SK-N-SH (cell line): ENCODE measurements at regions not wholly inside any gene's neighbourhood (a gene's known extent, or its start where the extent isn't known, plus 50 kb on each side); places are given as distances from the start of the nearest gene placed in this dataset.

Experiments used
- CTCF ChIA-PET: fragments of 300-600, 350-600 bp; formaldehyde crosslinking; extraction: SDS; loops from one replicate; lab custom pipeline; 2021; lab: Yijun Ruan, JAX
- POLR2A ChIA-PET: fragments of 350-600 bp; sonication (Branson Sonifier 250); formaldehyde crosslinking; extraction: SDS; loops from one replicate; lab custom pipeline; 2020; ENCODE audit warnings: antibody characterized with exemption, inconsistent platforms; lab: Yijun Ruan, JAX
- DNase-seq: peaks from one replicate; pipeline ENCODE4 v3.0.0; 2012
- H2AFZ ChIP-seq: fragments of 200-600 bp; sonication (generic); 2 replicates; pipeline ENCODE4 v1.8.1; 2016; ENCODE audit warnings: antibody characterized with exemption, mild to moderate bottlenecking, low read depth
- H3F3A ChIP-seq: fragments of 200-600 bp; sonication (generic); replicated peaks from 2 replicates; pipeline ENCODE3; 2016; ENCODE audit warnings: antibody characterized with exemption, mild to moderate bottlenecking; ENCODE audit not compliant: insufficient read depth
- H3K27ac ChIP-seq, 2 experiments: fragments of 200-500 bp in 1 of 2; fragments of 200-600 bp in 1 of 2; sonication (Bioruptor generic) in 1 of 2; sonication (generic), shearing (Covaris generic) in 1 of 2; 2 replicates each; pipeline versions ENCODE4 v1.5.1 to v1.6.1; 2014 to 2016; ENCODE audit warnings: low read depth in 2 of 2, inconsistent platforms in 1 of 2, low read length in 1 of 2, mild to moderate bottlenecking in 1 of 2, mixed read lengths in 1 of 2
- H3K27me3 ChIP-seq: fragments of 200-600 bp; sonication (generic), shearing (Covaris generic); 2 replicates; pipeline ENCODE4 v1.6.1; 2016; ENCODE audit warnings: mixed run types; ENCODE audit not compliant: insufficient read depth
- H3K36me3 ChIP-seq, 2 experiments: fragments of 200-500 bp in 1 of 2; fragments of 200-600 bp in 1 of 2; sonication (Bioruptor generic) in 1 of 2; sonication (generic) in 1 of 2; replicated peaks in 1 of 2; 2 replicates each; pipeline versions ENCODE3 to v1.5.1; 2014 to 2016; ENCODE audit warnings: low read length in 1 of 2, mild to moderate bottlenecking in 1 of 2; ENCODE audit not compliant: insufficient read depth in 2 of 2, control insufficient read depth in 1 of 2
- H3K4me1 ChIP-seq, 2 experiments: fragments of 200-500 bp in 1 of 2; fragments of 200-600 bp in 1 of 2; sonication (Bioruptor generic) in 1 of 2; sonication (generic), shearing (Covaris generic) in 1 of 2; 2 replicates each; pipeline versions ENCODE4 v1.5.1 to v1.6.1; 2014 to 2016; ENCODE audit warnings: low read depth in 1 of 2, low read length in 1 of 2, mixed run types in 1 of 2; ENCODE audit not compliant: insufficient read depth in 2 of 2, control insufficient read depth in 1 of 2
- H3K4me2 ChIP-seq: fragments of 200-600 bp; sonication (generic), shearing (Covaris generic); 2 replicates; pipeline ENCODE4 v1.6.1; 2017; ENCODE audit warnings: mixed run types
- H3K4me3 ChIP-seq, 2 experiments: fragments of 200-500 bp in 1 of 2; fragments of 200-600 bp in 1 of 2; sonication (Bioruptor generic) in 1 of 2; sonication (generic), shearing (Covaris generic) in 1 of 2; 2 replicates each; pipeline versions ENCODE4 v1.5.1 to v1.8.1; 2014 to 2016; ENCODE audit warnings: low read depth in 2 of 2, inconsistent platforms in 1 of 2, low read length in 1 of 2, mild to moderate bottlenecking in 1 of 2, mixed read lengths in 1 of 2, moderate library complexity in 1 of 2
- H3K79me2 ChIP-seq: fragments of 200-600 bp; sonication (generic); 2 replicates; pipeline ENCODE4 v1.8.1; 2017; ENCODE audit warnings: mild to moderate bottlenecking; ENCODE audit not compliant: insufficient read depth
- H3K9ac ChIP-seq: fragments of 200-600 bp; sonication (generic); 2 replicates; pipeline ENCODE4 v1.6.1; 2017; ENCODE audit warnings: mixed run types
- H3K9me2 ChIP-seq: fragments of 200-600 bp; sonication (generic); 2 replicates; pipeline ENCODE4 v1.6.1; 2017; ENCODE audit warnings: mixed run types
- H3K9me3 ChIP-seq: fragments of 200-600 bp; sonication (generic); 2 replicates; pipeline ENCODE4 v1.6.1; 2017; ENCODE audit warnings: mixed run types, mild to moderate bottlenecking, moderate library complexity
- H4K20me1 ChIP-seq: fragments of 200-600 bp; sonication (generic); 2 replicates; pipeline ENCODE4 v1.6.1; 2017; ENCODE audit warnings: mild to moderate bottlenecking, mixed run types; ENCODE audit not compliant: insufficient read depth
- FOSL2 ChIP-seq: IDR thresholded peaks from 2 replicates; pipeline ENCODE4 v1.4.0; 2012; ENCODE audit warnings: low read depth, mild to moderate bottlenecking, moderate library complexity, borderline replicate concordance
- FOXJ3 ChIP-seq: sonication (generic); formaldehyde crosslinking; IDR thresholded peaks from 2 replicates; pipeline ENCODE4 v1.5.1; 2020; ENCODE audit warnings: mild to moderate bottlenecking, missing genetic modification reagents
- FOXM1 ChIP-seq: IDR thresholded peaks from 2 replicates; pipeline ENCODE4 v1.4.0; 2012; ENCODE audit warnings: low read depth, mild to moderate bottlenecking
- IRF3 ChIP-seq: fragments of 150-350 bp; IDR thresholded peaks from 2 replicates; pipeline ENCODE4 v1.6.1; 2016; ENCODE audit warnings: mild to moderate bottlenecking, low read depth, low read length
- NFIC ChIP-seq: IDR thresholded peaks from 2 replicates; pipeline ENCODE4 v1.4.0; 2012; ENCODE audit warnings: borderline replicate concordance
- NRF1 ChIP-seq: IDR thresholded peaks from 2 replicates; pipeline ENCODE4 v1.6.1; 2012; ENCODE audit warnings: low read depth, mild to moderate bottlenecking, low read length
- PBX3 ChIP-seq: IDR thresholded peaks from 2 replicates; pipeline ENCODE4; 2012
- RAD21 ChIP-seq: IDR thresholded peaks from 2 replicates; pipeline ENCODE4 v1.6.1; 2012; ENCODE audit warnings: mild to moderate bottlenecking, low read length
- RCOR1 ChIP-seq: fragments of 150-350 bp; IDR thresholded peaks from 2 replicates; pipeline ENCODE4 v1.6.1; 2017; ENCODE audit warnings: antibody characterized with exemption, low read length
- REST ChIP-seq: IDR thresholded peaks from 2 replicates; pipeline ENCODE4 v1.6.1; 2012; ENCODE audit warnings: mild to moderate bottlenecking, low read depth, low read length, moderate library complexity
- RXRA ChIP-seq: IDR thresholded peaks from 2 replicates; pipeline ENCODE4 v1.4.0; 2012; ENCODE audit warnings: low read depth, mild to moderate bottlenecking, borderline replicate concordance
- SIN3A ChIP-seq: IDR thresholded peaks from 2 replicates; pipeline ENCODE4 v1.6.1; 2012; ENCODE audit warnings: low read depth, mild to moderate bottlenecking, low read length, moderate library complexity, borderline replicate concordance
- TAF1 ChIP-seq: IDR thresholded peaks from 2 replicates; pipeline ENCODE4 v1.6.1; 2012; ENCODE audit warnings: low read depth, mild to moderate bottlenecking, low read length, moderate library complexity, borderline replicate concordance
- TEAD4 ChIP-seq: IDR thresholded peaks from 2 replicates; pipeline ENCODE4 v1.4.0; 2012; ENCODE audit warnings: mild to moderate bottlenecking, borderline replicate concordance; ENCODE audit not compliant: insufficient read depth
- WGBS: methylation state at CpG from one replicate; pipeline ENCODE4 v1.1.6; 2017; ENCODE audit warnings: low lambda C conversion rate; 5-methylcytosine and 5-hydroxymethylcytosine counted together

- H3K79me2 ChIP-seq, result no peaks in the 10 kb centered on the region
- no peak overlapping the region for H2AFZ ChIP-seq
- no peaks in the 10 kb centered on the region for H3K9me2 ChIP-seq
- 35% methylated on average over 3 of the region's 3 CpGs for WGBS
- TF ChIP-seq TAF1, result no peak
- no peak for TF ChIP-seq NRF1
- TF ChIP-seq PBX3, result no peak
- TF ChIP-seq FOSL2, result no peak
- TF ChIP-seq REST, result no peak
- no peak for TF ChIP-seq RXRA
- TF ChIP-seq FOXM1, result no peak
- H3K27ac ChIP-seq, result no peak overlapping the region
- POLR2A ChIA-PET, result no interaction called here
- no peaks in the 10 kb centered on the region for H3K36me3 ChIP-seq
- no peak overlapping the region for H3K9ac ChIP-seq
- H3K4me2 ChIP-seq, result no peak overlapping the region
- H3K4me1 ChIP-seq, result no peaks in the 10 kb centered on the region
- H3K27me3 ChIP-seq, result no peaks in the 10 kb centered on the region
- H3F3A ChIP-seq, result no peaks in the 10 kb centered on the region
- CTCF ChIA-PET, result no interaction called here
- no peaks in the 10 kb centered on the region for H4K20me1 ChIP-seq
- H3K9me3 ChIP-seq, result no peaks in the 10 kb centered on the region
- no peak overlapping the region for H3K4me3 ChIP-seq
- DNase-seq, result no peak
Measured at GRCh38 chr6:50924758-50925157, 106.1 kb downstream of the TFAP2B start.

- Histone ChIP-seq H3K9me3 (no peaks in the 10 kb centered on the region), H3K9ac (no peak overlapping the region), H3K4me2 (no peak overlapping the region), H3K36me3 (no peaks in the 10 kb centered on the region), H3K27ac (no peak overlapping the region), H3K79me2 (no peaks in the 10 kb centered on the region), H3K4me1 (no peaks in the 10 kb centered on the region), H3K9me2 (no peaks in the 10 kb centered on the region), H4K20me1 (no peaks in the 10 kb centered on the region), H3F3A (no peaks in the 10 kb centered on the region), H3K27me3 (no peaks in the 10 kb centered on the region), H2AFZ (no peak overlapping the region), H3K4me3 (no peak overlapping the region)
- TF ChIP-seq TEAD4, result no peak
- TF ChIP-seq FOSL2, result no peak
- no peak for TF ChIP-seq FOXJ3 (CRISPR knock-in tag)
- TF ChIP-seq IRF3, result no peak
- no peak for TF ChIP-seq RAD21
- TF ChIP-seq TAF1, result no peak
- TF ChIP-seq REST, result no peak
- TF ChIP-seq NFIC, result no peak
- no peak for TF ChIP-seq SIN3A
- TF ChIP-seq NRF1, result no peak
- no peak for TF ChIP-seq RCOR1
- POLR2A ChIA-PET, result no interaction called here
- DNase-seq, result no peak
- CTCF ChIA-PET, result no interaction called here
Measured at GRCh38 chr6:50925548-50925947, 106.9 kb downstream of the TFAP2B start.
